ENCODE measurements at regions not wholly inside any gene's neighbourhood (a gene's known extent, or its start where the extent isn't known, plus 50 kb on each side); places are given as distances from the start of the nearest gene placed in this dataset.
A peak's percentile ranks its signal among the peaks of the same experiment; 100 is the strongest.

DNA sequence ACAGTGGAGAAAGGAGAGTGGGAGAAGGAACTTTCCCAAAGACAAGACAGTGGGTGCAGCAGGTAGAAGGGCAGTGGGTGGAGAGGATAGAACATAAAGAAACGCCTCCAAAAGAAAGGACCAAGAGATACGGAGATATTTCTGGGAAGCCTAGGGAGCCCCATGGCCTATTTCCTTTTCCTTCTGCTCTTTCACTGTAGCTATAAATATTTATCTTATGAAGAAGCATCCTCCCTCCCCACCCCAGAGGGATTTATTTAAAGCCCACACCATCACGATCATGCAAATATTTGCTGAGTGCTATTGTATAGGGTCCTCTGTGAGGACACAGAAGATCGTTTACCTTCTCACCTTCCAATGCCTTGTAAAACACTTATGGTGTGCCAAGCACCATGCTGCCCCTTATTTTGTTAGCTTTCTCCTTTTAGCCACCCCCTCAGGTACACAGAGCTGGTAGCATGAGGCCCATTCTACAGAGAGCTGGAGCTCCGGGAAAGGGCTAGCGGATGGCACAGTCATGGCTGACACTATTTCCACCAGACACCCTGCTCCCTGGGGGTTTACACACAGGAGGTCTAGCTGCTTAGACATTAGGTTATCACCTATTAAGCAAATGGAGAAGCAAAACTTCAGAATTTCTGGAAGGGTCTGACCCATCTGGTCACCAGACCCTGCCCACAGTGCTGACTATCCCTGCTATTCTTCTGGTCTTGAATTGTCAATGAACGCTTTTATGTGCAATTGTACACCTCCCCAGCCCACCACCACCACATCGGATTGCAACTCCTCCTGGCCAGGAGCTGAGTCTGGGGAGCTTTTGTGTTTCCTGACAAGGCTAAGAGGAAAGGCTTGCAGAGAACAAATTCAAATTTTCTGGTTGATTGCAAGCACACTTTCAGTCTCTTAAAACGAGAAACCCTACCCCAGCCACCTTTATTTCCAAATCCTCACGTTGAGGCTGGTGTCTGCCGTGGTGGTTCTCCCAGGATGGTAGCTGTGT, 91.8 kb upstream of the KLF7 start:
- peak in 1 of 2 experiments; percentile 17 for DNase-seq

- no peak for DNase-seq
These were observed 92.7 kb upstream of the KLF7 start for GRCh38 chr2:207258263-207258991.

DNA sequence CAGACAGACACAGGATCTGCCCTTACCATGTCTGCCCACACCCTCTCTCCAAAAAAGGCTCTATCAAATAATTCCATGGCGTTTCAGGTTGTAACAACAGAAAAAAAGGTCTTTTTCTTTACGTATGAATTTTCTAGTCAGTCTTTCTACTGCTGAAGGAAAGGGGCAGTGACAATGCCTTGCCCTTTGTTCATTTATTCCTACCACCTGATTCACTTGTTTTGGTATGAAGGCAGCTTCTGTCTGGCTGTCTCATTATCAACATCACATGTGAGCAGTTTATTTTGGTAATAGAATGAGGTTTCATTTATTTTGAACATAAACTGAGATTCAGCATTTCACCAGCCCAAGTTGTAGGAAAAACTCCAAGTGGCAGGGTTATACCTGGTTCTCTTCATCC, 94.3 kb upstream of the KLF7 start:
- no peak for DNase-seq

- DNase-seq = no peak
These were observed 95.2 kb upstream of the KLF7 start for GRCh38 chr2:207260947-207261346.

DNA sequence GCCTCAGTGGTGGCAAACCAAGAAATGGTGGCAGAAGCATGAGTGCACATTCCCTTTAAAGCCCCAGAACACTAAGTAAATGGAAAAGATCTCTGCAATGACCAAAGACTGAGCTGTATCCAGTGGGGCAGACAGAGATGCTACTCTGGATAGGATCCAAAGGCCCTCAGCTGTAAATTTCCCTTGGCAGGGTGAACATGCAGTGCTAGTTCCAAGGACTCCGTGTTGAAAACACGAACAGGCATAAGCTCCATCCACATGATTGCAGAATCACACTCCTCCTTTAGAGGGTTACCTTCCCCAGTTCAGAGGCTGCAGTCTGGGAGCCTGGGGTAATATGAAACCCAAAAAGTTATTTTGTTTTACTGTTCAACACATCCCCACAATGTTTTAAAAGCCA, 98.6 kb upstream of the KLF7 start:
- no peak for DNase-seq

- DNase-seq = no peak
These were observed 99.6 kb upstream of the KLF7 start for GRCh38 chr2:207265332-207265731.

GRCh38 chr2:207265869-207266268, 100.1 kb upstream of the KLF7 start:
- DNase-seq = no peak

- DNase-seq = no peak
These were observed 100.9 kb upstream of the KLF7 start for GRCh38 chr2:207266648-207267047.

DNA sequence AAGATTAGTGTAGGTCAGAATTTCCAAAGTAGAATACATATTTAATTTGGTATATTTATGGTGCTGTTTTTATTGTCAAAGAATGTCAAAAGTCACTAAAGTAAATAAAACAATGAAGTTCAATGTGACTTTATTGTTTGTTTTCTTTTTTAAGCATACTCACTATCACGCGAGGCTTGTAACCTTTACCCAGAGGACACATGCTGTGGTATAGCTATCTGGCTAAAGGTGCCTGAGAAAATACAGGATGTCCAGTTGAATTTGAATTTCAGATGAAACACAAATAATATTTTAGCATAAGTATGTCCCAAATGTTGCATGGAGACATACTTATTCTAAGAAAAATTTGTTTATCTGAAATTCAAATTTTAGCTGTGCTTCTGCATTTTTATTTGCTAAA, 103.3 kb upstream of the KLF7 start:
- DNase-seq = no peak

- no peak for DNase-seq
These were observed 108.9 kb upstream of the KLF7 start for GRCh38 chr2:207274530-207275189.

DNA sequence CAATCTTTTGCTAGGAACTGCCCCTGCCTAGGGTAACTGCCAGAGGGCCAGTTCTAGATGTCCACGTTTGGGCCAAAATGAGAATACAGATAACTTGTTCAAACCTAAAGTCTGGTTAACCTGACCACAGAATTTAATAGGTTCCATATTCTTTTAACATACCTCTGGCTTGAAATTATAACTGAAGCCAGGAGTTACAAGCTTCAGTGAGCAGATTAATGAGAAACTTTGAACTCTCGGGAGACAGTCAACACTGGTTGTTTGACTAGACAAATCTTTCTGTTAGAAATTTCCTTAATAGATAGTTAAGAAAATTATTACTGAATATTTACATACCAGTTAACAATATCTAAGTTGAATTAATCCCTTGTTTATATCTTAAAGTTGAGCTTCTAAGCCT, 110.0 kb upstream of the KLF7 start:
- no peak for DNase-seq

- DNase-seq = no peak
These were observed 110.5 kb upstream of the KLF7 start for GRCh38 chr2:207276248-207276647.

DNA sequence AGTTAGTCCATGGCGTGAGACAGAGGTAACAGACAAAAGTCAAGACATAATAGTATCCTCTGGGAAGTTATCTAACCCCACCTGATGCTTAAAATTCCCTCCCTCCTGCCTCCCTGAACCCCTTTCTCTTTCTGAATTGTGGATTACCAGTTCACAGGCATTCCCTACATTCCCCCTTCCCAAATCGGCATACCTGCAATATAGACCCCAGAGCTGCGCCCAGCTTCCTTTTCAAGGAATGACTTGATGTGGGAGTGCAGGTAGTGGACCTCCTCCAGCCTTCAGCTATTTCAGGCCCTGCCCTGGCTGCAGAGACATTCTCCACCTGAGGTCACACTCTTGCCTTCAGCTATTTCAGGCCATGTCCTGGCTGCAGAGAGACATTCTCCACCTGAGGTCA, 111.1 kb upstream of the KLF7 start:
- no peak for DNase-seq

GRCh38 chr2:207279520-207279919, 113.8 kb upstream of the KLF7 start:
- DNase-seq = no peak

DNA sequence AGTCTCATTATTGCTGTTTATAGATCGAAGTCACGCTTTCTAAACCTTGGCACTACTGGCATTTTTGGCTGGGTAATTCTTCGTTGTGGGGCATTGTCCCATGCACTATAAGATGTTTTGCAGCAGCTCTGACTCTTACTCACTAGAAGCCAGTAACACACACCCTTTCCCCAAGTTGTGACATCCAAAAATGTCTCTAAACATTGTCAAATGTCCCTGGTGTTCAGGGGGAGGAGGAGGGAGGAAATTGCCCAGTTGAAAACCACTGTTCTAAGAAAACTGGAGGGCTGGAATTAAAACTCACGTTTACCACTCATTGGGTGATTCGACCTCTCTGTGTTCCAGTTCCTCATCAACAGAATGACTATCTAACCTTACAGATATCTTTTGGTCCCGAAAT, 115.7 kb upstream of the KLF7 start:
- DNase-seq = no peak

DNA sequence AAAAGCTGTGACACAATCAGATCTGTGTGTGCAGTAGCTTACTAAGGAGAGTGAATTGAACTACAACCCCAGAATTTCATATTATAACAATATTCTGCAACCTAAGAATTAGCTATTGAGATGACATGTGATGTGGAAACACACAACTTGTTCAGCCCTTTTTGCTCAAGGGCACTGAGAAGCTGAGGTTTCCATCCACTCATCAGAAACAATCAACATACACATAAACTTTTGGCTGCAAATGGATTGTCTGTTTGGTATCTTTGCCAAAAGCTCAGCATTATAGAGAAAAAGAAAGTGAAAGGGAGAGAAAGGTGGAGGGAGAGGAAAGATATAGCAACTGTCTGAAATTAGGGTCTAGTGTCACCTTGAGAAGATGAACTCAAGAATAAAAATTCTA, 117.2 kb upstream of the KLF7 start:
- DNase-seq = no peak

DNA sequence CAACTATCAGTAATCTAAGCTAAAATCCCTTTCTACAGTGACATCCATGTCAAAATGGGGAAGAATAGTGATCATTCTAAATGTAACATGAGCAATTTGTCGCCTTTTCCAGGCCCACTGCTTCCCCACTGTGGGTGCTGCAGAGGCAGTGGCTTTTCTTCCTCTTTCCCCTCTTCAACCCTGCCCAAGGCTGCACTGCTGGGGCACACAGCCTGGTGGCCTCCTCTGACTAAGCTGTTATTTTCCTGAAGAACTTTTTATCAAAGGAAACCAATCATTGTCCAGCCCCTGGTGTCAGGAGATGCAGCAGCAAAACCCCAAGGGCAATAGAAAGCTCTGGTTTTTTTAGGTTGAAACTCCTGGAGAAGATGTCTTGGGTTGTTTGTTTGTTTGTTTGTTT, 117.6 kb upstream of the KLF7 start:
- DNase-seq = no peak

- no peak for DNase-seq
These were observed 119.1 kb upstream of the KLF7 start for GRCh38 chr2:207284556-207285472.

DNA sequence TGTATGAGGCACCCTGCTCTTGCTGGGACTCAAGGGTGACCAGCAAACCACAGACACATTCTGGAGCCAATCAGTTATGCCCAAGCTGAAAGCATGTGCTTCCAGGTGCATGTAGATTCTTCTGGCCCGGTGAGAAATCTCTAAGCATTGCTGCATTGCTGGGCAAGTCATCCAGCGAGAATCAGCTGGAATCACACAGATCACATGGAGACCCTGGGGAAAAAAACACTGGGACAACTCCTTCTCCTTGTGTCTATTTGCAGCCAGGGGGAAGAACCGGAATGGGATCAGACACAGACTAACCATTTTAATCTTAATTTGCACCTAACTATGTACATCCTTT, 119.7 kb upstream of the KLF7 start:
- no peak for DNase-seq

DNA sequence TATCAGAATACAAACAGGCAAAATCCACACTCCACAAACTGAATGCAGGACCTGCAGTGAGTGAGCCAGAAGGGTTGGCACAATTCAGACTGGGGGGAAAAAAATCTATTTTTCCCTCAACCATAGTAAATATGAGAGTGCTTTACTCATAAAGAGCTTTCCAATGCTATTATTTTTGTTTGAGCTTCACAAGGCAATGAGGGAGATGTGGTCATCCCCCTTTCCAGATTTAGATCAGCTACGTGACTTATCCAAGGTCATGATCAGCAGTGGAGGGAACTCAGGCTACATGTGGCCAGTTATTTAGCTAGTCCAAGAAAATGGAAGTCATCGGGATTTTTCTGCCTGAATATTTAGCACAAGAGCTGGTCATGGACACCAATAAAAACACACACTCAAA, 120.4 kb upstream of the KLF7 start:
- no peak for DNase-seq

DNA sequence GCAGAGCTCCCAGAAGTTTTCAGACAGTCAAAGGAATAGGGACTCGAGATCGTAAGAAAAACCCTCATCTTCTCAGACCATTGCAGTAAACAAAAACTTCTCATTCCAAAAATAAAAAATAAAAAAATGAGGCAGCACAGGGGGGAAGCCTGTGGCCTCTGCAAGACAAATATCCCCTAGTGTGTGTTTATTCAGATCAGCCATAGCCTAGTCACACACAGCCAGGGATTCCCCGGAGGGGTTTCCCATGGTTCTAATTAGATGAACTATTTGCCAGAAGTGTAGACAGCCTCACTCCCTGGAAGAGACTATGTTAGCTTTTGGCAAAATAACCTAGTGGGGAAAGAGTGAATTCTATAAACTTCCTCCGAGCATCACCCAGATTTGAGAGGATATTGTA, 122.9 kb upstream of the KLF7 start:
- no peak for DNase-seq

DNA sequence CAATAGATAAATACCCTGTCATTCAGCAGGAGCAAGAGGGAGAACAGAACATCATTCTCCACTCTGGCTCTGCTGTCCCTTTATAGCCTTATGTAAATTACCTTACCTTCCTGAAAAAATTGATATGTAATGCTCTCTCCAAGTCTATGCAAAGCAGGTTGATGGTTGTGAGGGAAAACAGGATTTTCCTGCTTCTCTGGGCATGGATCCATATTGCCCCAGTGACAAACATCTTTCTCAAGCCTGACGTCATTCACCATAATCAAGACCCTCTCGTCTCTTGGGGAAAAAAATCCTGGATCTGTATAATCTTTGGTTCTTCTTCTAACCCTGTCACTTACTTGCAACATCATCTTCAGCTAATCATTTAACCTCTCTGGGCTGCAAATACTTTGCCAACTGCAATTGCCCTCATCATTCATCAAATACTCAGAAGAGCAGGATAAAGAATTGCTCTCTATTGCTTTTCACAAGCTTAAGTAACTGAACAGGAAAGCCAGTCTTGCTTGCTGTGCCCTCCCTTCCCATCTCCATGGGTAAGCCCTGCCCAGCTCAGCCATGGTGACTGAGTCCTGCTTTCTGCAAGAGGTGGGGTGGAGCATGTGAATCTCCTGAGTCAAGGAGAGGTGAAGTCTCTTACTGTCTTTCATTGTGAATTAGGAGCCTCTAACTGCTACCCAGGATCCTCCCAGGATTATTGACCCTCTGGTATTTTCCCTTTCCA, 123.7 kb upstream of the KLF7 start:
- no peak for DNase-seq

Data from NCI-H1930 (cell line).